Motor neuron (in vitro differentiated cells): ENCODE measurements at regions not wholly inside any gene's neighbourhood (a gene's known extent, or its start where the extent isn't known, plus 50 kb on each side); places are given as distances from the start of the nearest gene placed in this dataset.
"Not testable (repeated sequence)": the region's sequence is repeated elsewhere in the genome, so short reads cannot be mapped to it uniquely, and the experiment has no call there.

Experiments used
- ATAC-seq, 8 experiments: fragments of 200-7000 bp; cut with Tn5 transposase; replicated peaks in 6 of 8; 2 replicates each; pipeline ENCODE4 v1.8.0; 2021; ENCODE audit warnings: mild to moderate bottlenecking in 8 of 8, moderate library complexity in 8 of 8
- H3K27ac ChIP-seq, 2 donors: fragments of 250-450 bp; sonication (Bioruptor Pico); 2 replicates each; pipeline ENCODE4 v1.9.0; 2021; ENCODE audit warnings: antibody characterized with exemption in 2 of 2, mild to moderate bottlenecking in 2 of 2, moderate library complexity in 1 of 2
- H3K4me1 ChIP-seq, 2 donors: fragments of 250-450 bp; sonication (Bioruptor Pico); replicated peaks in 1 of 2; 2 replicates each; pipeline ENCODE4 v1.6.1; 2021; ENCODE audit warnings: antibody characterized with exemption in 2 of 2, mild to moderate bottlenecking in 2 of 2, moderate library complexity in 1 of 2
- H3K4me3 ChIP-seq, 5 donors: fragments of 250-450 bp; sonication (Bioruptor Pico); 2 replicates each; pipeline ENCODE4 v1.9.0; 2021; ENCODE audit warnings: antibody characterized with exemption in 5 of 5, mild to moderate bottlenecking in 5 of 5, moderate library complexity in 4 of 5
- WGBS, 10 experiments: fragments of 450-650 bp; shearing (Covaris generic); methylation state at CpG; one replicate each; pipeline ENCODE4 v1.0.0; 2022; 5-methylcytosine and 5-hydroxymethylcytosine counted together
- in situ Hi-C, 9 experiments: fragments of 400-800 bp; cut with MboI; loops; one replicate each; pipeline ENCODE4 v1.15.0; 2021; ENCODE audit warnings: low sequenced_read_pairs in 9 of 9, low pct_unique_long_range_greater_than_20kb in 2 of 9; ENCODE audit not compliant: unreplicated experiment in 9 of 9

DNA sequence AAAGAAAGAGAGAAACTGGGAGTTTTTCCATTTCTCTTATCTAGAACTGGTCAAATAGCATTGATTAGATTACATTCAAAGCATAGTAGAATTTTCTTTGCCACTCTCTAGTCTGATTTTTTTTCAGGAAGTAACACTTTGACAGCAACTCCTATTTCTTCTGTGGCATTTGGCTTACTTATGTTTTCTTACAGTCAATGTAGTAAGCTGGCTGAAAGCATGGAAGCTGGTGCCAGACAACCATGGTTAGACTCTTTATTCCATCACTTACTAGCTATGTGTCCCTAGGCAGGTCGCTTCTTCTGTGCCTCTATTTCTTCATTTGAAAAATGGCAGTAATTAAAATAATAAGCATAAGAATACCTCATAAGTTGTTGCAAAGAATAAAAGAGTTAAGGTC, 54.2 kb upstream of the OPRM1 start:
- ATAC-seq, result no peak
- no peak overlapping the region for H3K27ac ChIP-seq
- WGBS, 10 experiments, result 0 to 89% (median 33%) methylated on average over 1 of the region's 1 CpG; no CpG with 5 or more reads in 3 of the 10 experiments
- H3K4me1 ChIP-seq, result peaks cover 0 to 3% of the 10 kb centered on the region in 2 donors
- no peak overlapping the region for H3K4me3 ChIP-seq
- in situ Hi-C loops, result no loop called here

DNA sequence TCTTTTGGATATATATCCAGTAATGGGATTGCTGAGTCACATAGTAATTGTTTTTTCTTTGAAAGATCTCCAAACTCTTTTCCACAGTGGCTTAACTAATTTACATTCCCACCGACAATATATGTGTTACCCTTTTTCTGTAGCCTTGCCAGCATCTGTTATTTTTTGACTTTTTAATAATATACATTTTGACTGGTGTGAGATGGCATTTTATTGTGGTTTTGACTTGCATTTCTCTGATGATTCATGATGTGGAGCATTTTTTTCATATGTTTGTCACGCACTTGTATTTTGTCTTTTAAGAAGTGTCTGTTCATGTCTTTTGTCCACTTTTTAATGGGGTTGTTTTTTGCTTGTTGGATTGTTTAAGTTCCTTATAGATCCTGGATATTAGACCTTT, 58.9 kb upstream of the OPRM1 start:
- Histone ChIP-seq H3K4me1 (no peaks in the 10 kb centered on the region), H3K27ac (no peak overlapping the region), H3K4me3 (no peak overlapping the region)
- in situ Hi-C loops, result no loop called here
- 0 to 94% (median 88%) methylated on average over 1 to 2 of the region's 2 CpGs; no CpG with 5 or more reads in 1 of the 10 experiments for WGBS, 10 experiments
- ATAC-seq, result no peak

DNA sequence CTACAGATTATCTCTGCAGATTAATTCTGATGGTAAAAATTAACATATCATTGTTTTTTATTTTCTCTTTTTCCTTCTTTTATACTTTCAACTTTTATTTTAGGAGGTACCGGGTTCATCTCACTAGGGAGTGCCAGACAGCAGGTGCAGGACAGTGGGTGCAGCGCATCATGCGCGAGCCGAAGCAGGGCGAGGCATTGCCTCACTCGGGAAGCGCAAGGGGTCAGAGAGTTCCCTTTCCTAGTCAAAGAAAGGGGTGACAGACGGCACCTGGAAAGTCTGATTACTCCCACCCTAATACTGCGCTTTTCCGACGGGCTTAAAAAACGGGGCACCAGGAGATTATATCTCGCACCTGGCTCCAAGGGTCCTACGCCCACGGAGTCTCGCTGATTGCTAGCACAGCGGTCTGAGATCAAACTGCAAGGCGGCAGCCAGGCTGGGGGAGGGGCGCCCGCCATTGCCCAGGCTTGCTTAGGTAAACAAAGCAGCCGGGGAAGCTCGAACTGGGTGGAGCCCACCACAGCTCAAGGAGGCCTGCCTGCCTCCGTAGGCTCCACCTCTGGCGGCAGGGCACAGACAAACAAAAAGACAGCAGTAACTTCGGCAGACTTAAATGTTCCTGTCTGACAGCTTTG, 60.0 kb upstream of the OPRM1 start:
- WGBS, 10 experiments, result 83 to 100% (median 97%) methylated on average over 1 to 6 of the region's 26 CpGs; no CpG with 5 or more reads in 2 of the 10 experiments
- H3K4me3 ChIP-seq, ATAC-seq, H3K4me1 ChIP-seq, H3K27ac ChIP-seq, in situ Hi-C loops: not testable (repeated sequence)

DNA sequence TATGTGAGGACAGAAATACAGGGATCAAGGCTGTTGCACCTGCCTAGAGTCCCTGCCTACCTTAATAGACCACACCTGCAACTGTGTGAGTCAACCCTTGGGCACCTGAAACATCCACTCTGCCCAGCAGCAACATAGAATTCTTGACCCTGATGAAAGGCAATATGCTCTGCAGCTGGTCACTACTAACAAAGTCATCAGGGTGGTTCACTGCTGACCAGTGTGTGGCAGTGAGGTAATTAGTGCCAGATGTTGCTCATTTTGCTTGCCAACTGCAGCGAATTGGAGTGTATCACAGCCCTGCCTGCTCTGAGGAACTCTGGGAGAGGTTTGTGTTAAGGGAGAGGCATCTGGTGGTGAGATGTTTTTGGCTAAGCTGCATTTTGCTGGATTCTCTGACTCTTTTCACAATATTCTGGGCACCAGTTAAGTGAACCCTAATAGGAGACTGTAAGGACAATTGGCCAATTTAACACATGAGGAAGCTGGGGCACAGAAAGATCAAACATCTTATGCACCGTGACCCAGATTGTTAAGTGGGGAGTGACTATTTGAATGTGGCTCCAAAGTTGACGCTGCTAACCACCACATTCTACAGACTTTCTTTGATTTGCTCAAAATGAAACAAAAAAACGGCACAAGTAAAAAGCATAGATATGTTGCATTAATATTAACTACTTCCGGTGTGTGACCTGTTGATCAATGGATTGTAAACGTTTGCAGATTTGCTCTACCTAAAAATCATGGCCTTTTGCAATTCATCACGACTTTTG, 61.9 kb upstream of the OPRM1 start:
- no peak overlapping the region for H3K4me3 ChIP-seq
- H3K4me1 ChIP-seq, result no peaks in the 10 kb centered on the region
- peak in 3 of 8 experiments; percentile 42 to 100 (median 100) for ATAC-seq
- no peak overlapping the region for H3K27ac ChIP-seq
- 0 to 78% (median 36%) methylated on average over 1 to 6 of the region's 7 CpGs; no CpG with 5 or more reads in 2 of the 10 experiments for WGBS, 10 experiments
- in situ Hi-C loops, result no loop called here

DNA sequence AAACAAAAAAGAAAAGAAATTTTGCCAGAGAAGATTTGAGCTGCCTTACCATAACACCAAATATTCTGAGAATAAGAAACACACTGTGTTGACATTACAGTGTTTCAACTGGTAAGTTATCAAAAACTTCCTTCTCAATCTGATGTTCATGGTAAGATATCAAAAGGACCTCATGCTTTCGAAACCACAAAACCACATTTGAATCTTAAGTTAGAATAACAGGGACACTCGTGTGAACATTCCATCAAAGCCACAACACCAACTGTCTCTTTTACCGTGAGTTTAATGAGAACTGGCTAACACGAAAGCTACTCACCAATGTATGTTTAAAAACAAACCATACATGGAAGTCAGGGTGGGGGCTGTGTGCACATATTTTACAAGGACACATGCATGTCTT, 73.0 kb upstream of the OPRM1 start:
- H3K4me1 ChIP-seq, result peaks cover 2 to 7% of the 10 kb centered on the region in 2 donors
- 8 to 88% (median 72%) methylated on average over 1 to 4 of the region's 4 CpGs for WGBS, 10 experiments
- in situ Hi-C loops, result loop anchor here in 1 of 9 experiments (25.0 kb wide), 1 partner anchor 729 kb away; no protein-coding TSS in a partner anchor
- H3K4me3 ChIP-seq, result no peak overlapping the region
- no peak overlapping the region for H3K27ac ChIP-seq
- ATAC-seq, result no peak

DNA sequence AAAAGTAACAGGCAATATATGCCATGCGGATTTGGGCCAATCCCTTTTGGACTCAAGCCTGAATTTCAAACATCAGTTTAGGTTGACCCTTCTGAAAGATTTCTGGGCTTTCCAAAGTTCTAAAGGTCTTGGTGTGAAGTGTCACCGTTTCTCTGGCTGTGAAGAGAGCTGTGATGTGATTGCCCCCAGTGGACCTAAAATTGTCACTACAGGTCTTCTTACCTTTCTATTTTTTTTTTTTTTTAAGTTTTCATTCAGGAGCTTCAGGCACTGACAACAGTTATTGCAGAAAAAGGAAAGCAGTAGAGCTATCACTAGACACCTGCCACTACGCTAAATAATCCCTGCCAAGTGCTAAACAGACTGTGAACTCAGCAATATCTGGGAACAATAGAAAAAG, 75.7 kb upstream of the OPRM1 start:
- H3K4me1 ChIP-seq, result peaks cover 2 to 7% of the 10 kb centered on the region in 2 donors
- in situ Hi-C loops, result loop anchor here in 1 of 9 experiments (25.0 kb wide), 1 partner anchor 726 kb away; no protein-coding TSS in a partner anchor
- 12 to 100% (median 87%) methylated on average over 2 to 3 of the region's 3 CpGs for WGBS, 10 experiments
- H3K27ac ChIP-seq, result no peak overlapping the region
- H3K4me3 ChIP-seq, result no peak overlapping the region
- no peak for ATAC-seq

DNA sequence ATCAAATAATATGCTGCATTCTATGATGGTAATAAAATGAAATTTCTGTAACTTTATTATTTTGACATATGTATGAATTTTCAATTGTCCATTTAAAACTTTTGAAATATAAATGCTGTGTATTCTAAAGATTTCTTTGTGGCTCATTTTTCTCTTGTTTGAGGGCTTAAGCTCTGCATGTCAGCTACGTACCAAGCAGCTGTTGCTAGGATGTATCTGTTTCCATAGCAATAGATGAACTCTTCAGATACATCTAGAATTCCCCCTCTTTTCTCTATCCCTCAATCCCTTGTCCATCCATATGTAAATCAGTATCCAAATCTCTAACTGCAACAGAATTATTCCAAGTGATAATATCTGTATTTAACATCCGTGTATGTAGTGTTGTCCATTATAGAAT, 76.5 kb upstream of the OPRM1 start:
- 21 to 89% (median 61%) methylated on average over 1 to 2 of the region's 2 CpGs for WGBS, 10 experiments
- in situ Hi-C loops, result loop anchor here in 1 of 9 experiments (25.0 kb wide), 1 partner anchor 725 kb away; no protein-coding TSS in a partner anchor
- peak in 1 of 8 experiments; percentile 59 for ATAC-seq
- no peak overlapping the region for H3K27ac ChIP-seq
- H3K4me1 ChIP-seq, result peaks cover 2 to 7% of the 10 kb centered on the region in 2 donors
- H3K4me3 ChIP-seq, result no peak overlapping the region

DNA sequence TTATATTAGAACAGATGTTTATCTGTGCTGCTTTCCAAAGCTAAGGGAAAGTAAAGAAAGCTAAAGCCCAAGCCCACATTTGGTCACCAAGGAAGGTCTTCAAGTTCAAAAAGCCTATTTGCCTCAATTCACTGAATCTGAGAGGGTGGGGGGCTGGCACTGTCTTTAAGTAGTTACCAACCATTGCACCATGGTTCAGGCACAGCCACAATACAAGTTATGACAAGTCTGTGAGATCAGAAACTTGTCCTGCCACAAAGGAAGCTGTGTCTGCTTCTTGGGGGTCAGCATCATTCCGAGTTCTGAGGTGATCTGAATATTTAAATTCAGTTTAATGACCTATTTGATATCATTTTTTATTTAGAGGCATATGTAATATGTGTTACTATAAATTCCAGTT, 78.3 kb upstream of the OPRM1 start:
- 0 to 100% (median 83%) methylated on average over 1 of the region's 1 CpG; no CpG with 5 or more reads in 3 of the 10 experiments for WGBS, 10 experiments

DNA sequence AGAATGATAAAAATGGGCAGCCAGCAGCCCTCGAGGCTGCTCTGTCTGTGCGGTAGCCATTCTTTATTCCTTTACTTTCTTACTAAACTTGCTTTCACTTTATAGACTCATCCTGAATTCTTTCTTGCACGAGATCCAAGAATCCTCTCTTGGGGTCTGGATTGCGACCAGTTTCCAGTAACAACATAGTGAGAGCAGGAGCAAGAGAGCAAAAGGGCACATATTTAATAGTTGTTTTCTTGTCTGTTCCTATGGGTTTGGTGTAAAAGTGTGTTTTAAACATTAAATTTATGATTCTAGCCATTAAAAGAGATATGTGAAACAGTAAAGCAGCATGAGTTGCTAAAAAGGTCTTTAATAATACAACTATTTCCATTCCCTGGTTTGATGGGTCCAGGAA, 78.8 kb upstream of the OPRM1 start:
- H3K27ac ChIP-seq, result no peak overlapping the region
- peaks cover 2 to 7% of the 10 kb centered on the region in 2 donors for H3K4me1 ChIP-seq
- 20 to 100% (median 75%) methylated on average over 1 to 4 of the region's 4 CpGs; no CpG with 5 or more reads in 1 of the 10 experiments for WGBS, 10 experiments
- no peak for ATAC-seq
- H3K4me3 ChIP-seq, result no peak overlapping the region
- in situ Hi-C loops, result loop anchor here in 1 of 9 experiments (25.0 kb wide), 1 partner anchor 723 kb away; no protein-coding TSS in a partner anchor

More for the DNA sequence above, 78.3 kb upstream of the OPRM1 start:
- Histone ChIP-seq H3K4me3 (no peak overlapping the region), H3K27ac (no peak overlapping the region), H3K4me1 (peaks cover 2 to 7% of the 10 kb centered on the region in 2 donors)
- in situ Hi-C loops, result loop anchor here in 1 of 9 experiments (25.0 kb wide), 1 partner anchor 723 kb away; no protein-coding TSS in a partner anchor
- no peak for ATAC-seq

DNA sequence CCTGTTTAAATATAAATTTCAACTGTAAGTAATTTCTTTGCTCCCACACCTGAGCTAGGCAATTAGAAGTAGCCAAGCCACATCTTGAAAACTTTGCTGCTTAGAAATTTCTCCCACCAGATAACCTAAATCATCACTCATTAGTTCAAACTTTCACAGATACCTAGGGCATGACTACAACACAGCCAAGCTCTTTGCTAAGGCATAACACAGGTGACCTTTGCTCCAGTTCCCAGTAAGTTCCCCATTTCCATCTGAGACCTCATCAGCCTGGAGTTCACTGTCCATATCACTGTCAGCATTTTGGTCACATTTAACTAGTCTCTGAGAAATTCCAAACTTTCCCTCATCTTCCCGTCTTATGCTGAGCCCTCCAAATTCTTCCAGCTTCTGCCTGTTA, 79.8 kb upstream of the OPRM1 start:
- Histone ChIP-seq H3K4me3 (no peak overlapping the region), H3K4me1 (peaks cover 2 to 7% of the 10 kb centered on the region in 2 donors), H3K27ac (no peak overlapping the region)
- WGBS, 10 experiments, result 86 to 100% (median 100%) methylated on average over 1 of the region's 1 CpG; no CpG with 5 or more reads in 5 of the 10 experiments
- ATAC-seq, result no peak
- in situ Hi-C loops, result loop anchor here in 1 of 9 experiments (25.0 kb wide), 1 partner anchor 722 kb away; no protein-coding TSS in a partner anchor

DNA sequence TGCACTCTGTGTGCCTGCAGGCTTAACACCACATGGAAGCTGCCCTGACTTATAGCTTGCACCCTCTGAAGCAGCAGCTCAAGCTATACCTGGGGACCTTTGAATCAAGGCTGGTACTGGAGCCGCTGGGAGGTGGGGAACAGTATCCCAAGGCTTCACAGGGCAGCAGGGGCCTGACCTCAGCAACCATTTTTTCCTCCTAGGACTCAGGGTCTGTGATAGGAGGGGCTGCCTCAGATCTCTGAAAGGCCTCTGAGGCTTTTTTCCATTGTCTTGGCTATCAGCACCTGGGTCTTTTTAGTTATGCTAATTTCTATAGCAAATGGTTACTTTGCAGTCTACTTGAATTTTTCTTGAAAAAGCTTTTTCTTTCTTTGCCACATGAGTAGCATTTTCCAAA, 80.2 kb upstream of the OPRM1 start:
- peaks cover 2 to 7% of the 10 kb centered on the region in 2 donors for H3K4me1 ChIP-seq
- in situ Hi-C loops, result loop anchor here in 1 of 9 experiments (25.0 kb wide), 1 partner anchor 722 kb away; no protein-coding TSS in a partner anchor
- no peak for ATAC-seq
- WGBS, 10 experiments, result 60 to 83% (median 60%) methylated on average over 1 of the region's 1 CpG; no CpG with 5 or more reads in 7 of the 10 experiments
- H3K27ac ChIP-seq, result no peak overlapping the region
- no peak overlapping the region for H3K4me3 ChIP-seq

DNA sequence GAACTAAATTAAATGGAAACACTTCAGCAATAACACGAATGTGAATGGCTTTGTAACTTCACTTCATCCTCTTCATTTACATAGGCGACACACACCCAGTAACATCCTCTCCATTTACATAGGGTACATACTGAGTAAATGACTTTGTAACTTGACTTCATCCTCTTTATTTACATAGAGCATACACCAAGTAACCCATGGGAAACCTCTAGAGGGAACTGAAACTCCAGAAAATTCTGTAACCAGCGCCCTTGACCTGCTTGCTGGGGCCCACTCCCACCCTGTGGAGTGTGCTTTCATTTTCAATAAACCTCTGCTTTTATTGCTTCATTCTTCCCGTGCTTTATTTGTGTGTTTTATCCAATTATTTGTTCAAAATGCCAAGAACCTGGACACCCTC, 81.6 kb upstream of the OPRM1 start:
- Histone ChIP-seq H3K4me3 (no peak overlapping the region), H3K4me1 (peaks cover 0 to 3% of the 10 kb centered on the region in 2 donors), H3K27ac (no peak overlapping the region)
- WGBS, 10 experiments, result 6 to 100% (median 51%) methylated on average over 1 to 4 of the region's 4 CpGs
- in situ Hi-C loops, result loop anchor here in 1 of 9 experiments (25.0 kb wide), 1 partner anchor 720 kb away; no protein-coding TSS in a partner anchor
- peak in 2 of 8 experiments; percentile 75 to 77 for ATAC-seq

DNA sequence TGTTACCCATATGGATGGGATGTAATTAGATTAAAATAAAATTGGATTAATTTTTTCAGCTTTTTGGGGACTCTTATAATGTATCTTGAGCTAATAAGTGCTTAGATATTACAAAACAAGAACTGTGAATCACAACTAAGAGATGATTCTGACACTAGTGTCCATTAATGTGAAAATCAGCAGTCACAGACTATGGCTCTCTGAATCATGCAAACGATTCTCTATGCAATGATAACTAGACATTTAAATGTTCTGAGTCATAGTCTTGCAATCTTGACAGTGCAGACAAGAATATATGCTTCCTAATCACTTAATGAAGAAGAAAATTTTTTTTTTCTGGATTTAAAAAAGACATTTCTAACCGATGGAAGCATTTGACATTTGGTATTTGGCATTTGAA, 82.2 kb upstream of the OPRM1 start:
- H3K4me3 ChIP-seq, result no peak overlapping the region
- peak in 4 of 8 experiments; percentile 54 to 98 (median 78) for ATAC-seq
- no peak overlapping the region for H3K27ac ChIP-seq
- no peaks in the 10 kb centered on the region for H3K4me1 ChIP-seq
- in situ Hi-C loops, result loop anchor here in 1 of 9 experiments (25.0 kb wide), 1 partner anchor 720 kb away; no protein-coding TSS in a partner anchor
- WGBS, 10 experiments, result 10 to 92% (median 70%) methylated on average over 2 of the region's 2 CpGs; no CpG with 5 or more reads in 1 of the 10 experiments
